C1 segment of cervical spinal cord (tissue), 14 donors: ENCODE measurements at regions not wholly inside any gene's neighbourhood (a gene's known extent, or its start where the extent isn't known, plus 50 kb on each side); places are given as distances from the start of the nearest gene placed in this dataset.
"Not testable (repeated sequence)": the region's sequence is repeated elsewhere in the genome, so short reads cannot be mapped to it uniquely, and the experiment has no call there.

Experiments
- DNase-seq, 14 donors: peaks; one replicate each; lab custom pipeline; 2025; lab: John Stamatoyannopoulos, UW

GRCh38 chr18:53935399-53935798, 289.1 kb downstream of the MBD2 start:
- no peak for DNase-seq

- no peak for DNase-seq
Measured at GRCh38 chr18:53920312-53921075, 304.0 kb downstream of the MBD2 start.

- DNase-seq = no peak
Measured at GRCh38 chr18:53918091-53918490, 306.4 kb downstream of the MBD2 start.

- no peak for DNase-seq
Measured at GRCh38 chr18:53911200-53911599, 313.3 kb downstream of the MBD2 start.

GRCh38 chr18:53909668-53910067, 314.8 kb downstream of the MBD2 start:
- DNase-seq = no peak

- DNase-seq = no peak
Measured at GRCh38 chr18:53907921-53908320, 316.5 kb downstream of the MBD2 start.

- DNase-seq = no peak
Measured at GRCh38 chr18:53906681-53907080, 317.8 kb downstream of the MBD2 start.

GRCh38 chr18:53894675-53895442, 329.6 kb downstream of the MBD2 start:
- no peak for DNase-seq

- no peak for DNase-seq
Measured at GRCh38 chr18:53887447-53887846, 337.0 kb downstream of the MBD2 start.

- DNase-seq = no peak
Measured at GRCh38 chr18:53886058-53886457, 338.4 kb downstream of the MBD2 start.

GRCh38 chr18:53883771-53884170, 340.7 kb downstream of the MBD2 start:
- no peak for DNase-seq

GRCh38 chr18:53874103-53874502, 350.4 kb downstream of the MBD2 start:
- DNase-seq = no peak

GRCh38 chr18:53864770-53865169, 359.7 kb downstream of the MBD2 start:
- DNase-seq = no peak

GRCh38 chr18:53862921-53863320, 361.5 kb downstream of the MBD2 start:
- DNase-seq = no peak

- DNase-seq = no peak
Measured at GRCh38 chr18:53861185-53861584, 363.3 kb downstream of the MBD2 start.

GRCh38 chr18:53859764-53860163, 364.7 kb downstream of the MBD2 start:
- DNase-seq = no peak

- DNase-seq = no peak
Measured at GRCh38 chr18:53850902-53851301, 373.6 kb downstream of the MBD2 start.

- DNase-seq = no peak
Measured at GRCh38 chr18:53843763-53844162, 380.7 kb downstream of the MBD2 start.

- DNase-seq = no peak
Measured at GRCh38 chr18:53843113-53843760, 381.2 kb downstream of the MBD2 start.

GRCh38 chr18:53838746-53839145, 385.7 kb downstream of the MBD2 start:
- DNase-seq = no peak

GRCh38 chr18:53821141-53821540, 403.3 kb downstream of the MBD2 start:
- DNase-seq = not testable (repeated sequence)

- DNase-seq = no peak
Measured at GRCh38 chr18:53819671-53820070, 404.8 kb downstream of the MBD2 start.

GRCh38 chr18:53819174-53819573, 405.3 kb downstream of the MBD2 start:
- DNase-seq = no peak
